Cardiac muscle cell (in vitro differentiated cells and primary cell): ENCODE measurements at regions not wholly inside any gene's neighbourhood (a gene's known extent, or its start where the extent isn't known, plus 50 kb on each side); places are given as distances from the start of the nearest gene placed in this dataset.

Experiments
- DNase-seq, 2 donors: peaks; one replicate each; pipeline versions ENCODE4 v3.0.0 to v3.0.0-alpha.2; 2010 to 2017; ENCODE audit warnings: low read depth in 1 of 2, low spot score in 1 of 2
- H3K27ac ChIP-seq: fragments of 200-600 bp; sonication (generic); 2 replicates; pipeline ENCODE4 v1.5.1; 2016
- H3K27me3 ChIP-seq: fragments of 200-600 bp; sonication (generic); 2 replicates; pipeline ENCODE4 v1.6.0; 2016; ENCODE audit warnings: control low read depth
- H3K36me3 ChIP-seq: fragments of 200-600 bp; sonication (generic); 2 replicates; pipeline ENCODE4 v1.5.1; 2016; ENCODE audit warnings: control low read depth
- H3K4me1 ChIP-seq: fragments of 200-600 bp; sonication (generic); 2 replicates; pipeline ENCODE4 v1.8.1; 2017; ENCODE audit warnings: low read depth, mild to moderate bottlenecking, mixed run types
- H3K4me3 ChIP-seq: fragments of 200-600 bp; sonication (generic); 2 replicates; pipeline ENCODE4 v1.5.1; 2016; ENCODE audit warnings: mild to moderate bottlenecking
- H3K9me3 ChIP-seq: fragments of 200-600 bp; sonication (generic); 2 replicates; pipeline ENCODE4 v1.5.1; 2017; ENCODE audit warnings: low read depth, mild to moderate bottlenecking, control low read depth
- TF ChIP-seq, protein P1 (sequence below): IDR thresholded peaks from 2 replicates; pipeline ENCODE4 v1.5.1; 2012; ENCODE audit warnings: low read depth, mild to moderate bottlenecking, low read length

DNA sequence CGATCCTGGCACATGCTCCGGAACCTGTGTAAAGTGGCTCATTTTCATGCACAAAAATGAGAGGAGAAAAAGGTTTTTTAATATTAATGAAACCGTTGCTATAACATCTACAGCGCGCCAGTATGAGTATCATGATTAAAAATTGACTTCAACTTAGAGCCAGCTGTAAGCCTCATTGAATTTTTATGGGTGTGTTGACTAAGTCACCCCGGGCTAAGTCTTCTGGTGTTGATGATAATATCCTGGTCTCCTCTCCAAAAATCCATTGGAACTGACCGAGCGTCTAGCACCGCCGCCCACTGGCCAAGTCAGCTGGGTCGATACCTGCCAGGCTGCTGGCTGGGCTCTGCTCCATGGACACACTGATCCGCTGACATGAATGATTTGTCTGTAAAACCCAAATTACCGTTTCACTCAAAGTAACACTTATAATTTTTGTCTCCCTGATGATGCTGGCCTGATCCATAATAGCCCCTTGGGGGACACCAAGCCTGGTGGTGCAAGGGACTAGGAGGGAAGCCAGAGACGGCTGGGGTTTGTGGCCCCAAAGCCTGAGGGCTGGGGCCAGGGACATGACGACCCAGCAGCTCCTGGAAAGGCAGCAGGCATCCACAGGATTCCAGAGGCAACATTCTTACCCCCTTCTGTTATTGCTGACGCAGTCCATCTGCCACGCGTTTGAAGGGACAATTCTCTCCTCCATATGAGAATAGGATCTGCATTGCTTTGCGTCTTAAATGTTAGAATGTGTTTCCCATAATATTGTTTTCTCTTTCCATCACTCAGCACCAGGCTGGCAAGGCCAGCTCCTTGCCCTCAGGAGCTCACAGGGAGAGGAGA lies 131.0 kb upstream of the PPP2R2D start:
- Histone ChIP-seq H3K4me1 (no peaks in the 10 kb centered on the region), H3K36me3 (no peaks in the 10 kb centered on the region), H3K4me3 (no peak overlapping the region), H3K9me3 (no peaks in the 10 kb centered on the region), H3K27me3 (no peaks in the 10 kb centered on the region), H3K27ac (no peak overlapping the region)
- DNase-seq = no peak
- TF ChIP-seq, protein P1, sequence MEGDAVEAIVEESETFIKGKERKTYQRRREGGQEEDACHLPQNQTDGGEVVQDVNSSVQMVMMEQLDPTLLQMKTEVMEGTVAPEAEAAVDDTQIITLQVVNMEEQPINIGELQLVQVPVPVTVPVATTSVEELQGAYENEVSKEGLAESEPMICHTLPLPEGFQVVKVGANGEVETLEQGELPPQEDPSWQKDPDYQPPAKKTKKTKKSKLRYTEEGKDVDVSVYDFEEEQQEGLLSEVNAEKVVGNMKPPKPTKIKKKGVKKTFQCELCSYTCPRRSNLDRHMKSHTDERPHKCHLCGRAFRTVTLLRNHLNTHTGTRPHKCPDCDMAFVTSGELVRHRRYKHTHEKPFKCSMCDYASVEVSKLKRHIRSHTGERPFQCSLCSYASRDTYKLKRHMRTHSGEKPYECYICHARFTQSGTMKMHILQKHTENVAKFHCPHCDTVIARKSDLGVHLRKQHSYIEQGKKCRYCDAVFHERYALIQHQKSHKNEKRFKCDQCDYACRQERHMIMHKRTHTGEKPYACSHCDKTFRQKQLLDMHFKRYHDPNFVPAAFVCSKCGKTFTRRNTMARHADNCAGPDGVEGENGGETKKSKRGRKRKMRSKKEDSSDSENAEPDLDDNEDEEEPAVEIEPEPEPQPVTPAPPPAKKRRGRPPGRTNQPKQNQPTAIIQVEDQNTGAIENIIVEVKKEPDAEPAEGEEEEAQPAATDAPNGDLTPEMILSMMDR = no peak

DNA sequence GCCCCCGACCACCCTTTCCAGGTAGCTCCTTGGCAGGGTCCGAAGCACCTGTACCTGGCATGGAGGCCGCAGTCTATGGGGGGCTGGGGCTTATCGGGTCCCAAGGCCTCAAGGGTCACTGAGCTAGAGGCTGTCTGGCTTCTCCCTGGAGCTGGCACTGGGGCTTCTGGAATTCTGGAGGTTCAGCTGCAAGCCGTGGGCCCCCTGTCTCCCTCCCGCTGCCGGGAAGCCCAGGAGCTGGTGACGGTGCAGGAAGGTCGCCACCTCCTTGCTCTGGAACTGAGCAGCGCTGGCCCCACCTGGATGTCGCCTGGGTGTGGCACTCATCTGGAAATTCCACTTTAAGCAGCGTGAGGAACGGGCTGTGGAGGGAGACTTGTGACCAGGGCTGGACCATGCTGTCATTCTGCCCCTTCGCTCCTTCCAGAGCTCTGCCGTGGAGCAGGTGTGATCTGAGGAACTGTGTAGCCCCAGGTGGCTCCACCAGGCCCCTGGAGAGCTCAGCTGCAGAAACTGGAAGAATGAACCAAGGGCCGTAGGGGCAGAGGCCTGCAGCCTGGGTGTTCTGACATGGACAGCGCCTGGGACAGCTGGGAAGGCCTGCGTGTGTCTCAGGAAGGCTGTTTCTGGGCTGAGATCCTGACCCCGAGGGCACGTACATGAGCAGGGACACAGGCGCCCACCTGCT lies 129.7 kb upstream of the PPP2R2D start:
- no peak overlapping the region for H3K4me3 ChIP-seq
- no peaks in the 10 kb centered on the region for H3K36me3 ChIP-seq
- H3K4me1 ChIP-seq = no peaks in the 10 kb centered on the region
- no peak overlapping the region for H3K27ac ChIP-seq
- DNase-seq = no peak
- TF ChIP-seq, protein P1 = no peak
- H3K9me3 ChIP-seq = no peaks in the 10 kb centered on the region
- H3K27me3 ChIP-seq = no peaks in the 10 kb centered on the region

DNA sequence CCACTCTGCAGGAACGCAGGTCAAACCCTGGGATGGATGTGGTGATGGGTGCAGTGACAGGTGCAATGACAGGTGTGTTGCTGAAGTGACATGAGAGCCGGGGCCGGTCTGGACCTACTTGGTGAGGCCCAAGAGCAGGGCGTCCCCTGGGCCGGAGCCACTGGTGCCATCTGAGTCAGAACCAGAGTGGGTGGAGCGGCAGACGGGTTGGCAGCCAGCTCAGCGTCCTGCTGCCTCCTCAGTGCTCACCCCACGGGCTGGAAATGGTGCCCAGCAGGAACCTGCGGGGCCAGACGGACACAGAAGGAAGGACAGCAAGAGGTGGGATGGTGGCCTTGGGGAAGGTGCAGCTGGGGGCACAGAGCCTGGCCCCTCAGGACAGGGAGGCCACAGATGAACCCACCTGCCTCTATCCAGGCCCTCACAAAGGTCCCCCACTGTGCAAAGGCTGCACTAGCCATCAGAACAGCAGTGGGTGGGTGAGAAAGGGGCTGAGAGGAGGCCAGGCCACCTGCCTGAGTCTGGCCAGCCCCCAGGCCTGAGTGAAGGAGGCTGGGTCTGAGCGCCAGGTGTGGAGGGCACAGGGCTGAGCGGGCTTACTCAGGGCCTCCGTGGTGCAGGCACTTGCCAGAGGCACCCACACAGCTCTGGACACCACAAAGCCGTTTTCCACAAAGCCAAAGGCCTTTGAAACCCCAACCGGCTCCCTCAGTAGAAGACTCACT lies 129.0 kb upstream of the PPP2R2D start:
- Histone ChIP-seq H3K36me3 (no peaks in the 10 kb centered on the region), H3K27ac (no peak overlapping the region), H3K4me3 (no peak overlapping the region), H3K4me1 (no peaks in the 10 kb centered on the region), H3K9me3 (no peaks in the 10 kb centered on the region), H3K27me3 (no peaks in the 10 kb centered on the region)
- TF ChIP-seq, protein P1 = no peak
- no peak for DNase-seq

DNA sequence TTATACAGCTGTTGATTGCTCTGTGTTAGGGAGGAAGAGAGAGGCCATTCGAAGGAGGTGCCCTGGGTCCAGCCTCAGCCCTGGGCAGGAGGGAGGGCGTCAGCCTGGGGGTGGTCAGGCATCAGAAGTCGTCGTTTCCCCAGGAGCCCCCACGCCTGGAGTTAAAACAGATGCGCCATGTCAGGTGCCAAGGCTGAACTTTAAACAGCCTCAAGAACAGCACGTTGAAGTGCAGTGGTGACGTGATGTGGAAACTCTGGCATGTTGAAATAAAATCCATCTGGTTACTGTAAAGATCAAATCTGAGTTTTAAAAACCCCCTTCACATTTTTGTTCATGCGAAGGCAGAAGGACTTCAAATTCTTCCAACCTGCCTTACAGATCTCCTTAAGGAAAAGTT lies 128.4 kb upstream of the PPP2R2D start:
- H3K27ac ChIP-seq = no peak overlapping the region
- no peaks in the 10 kb centered on the region for H3K36me3 ChIP-seq
- H3K27me3 ChIP-seq = no peaks in the 10 kb centered on the region
- H3K4me3 ChIP-seq = no peak overlapping the region
- H3K4me1 ChIP-seq = no peaks in the 10 kb centered on the region
- peak in 1 of 2 donors; percentile 28 for DNase-seq
- H3K9me3 ChIP-seq = no peaks in the 10 kb centered on the region
- TF ChIP-seq, protein P1 = no peak

DNA sequence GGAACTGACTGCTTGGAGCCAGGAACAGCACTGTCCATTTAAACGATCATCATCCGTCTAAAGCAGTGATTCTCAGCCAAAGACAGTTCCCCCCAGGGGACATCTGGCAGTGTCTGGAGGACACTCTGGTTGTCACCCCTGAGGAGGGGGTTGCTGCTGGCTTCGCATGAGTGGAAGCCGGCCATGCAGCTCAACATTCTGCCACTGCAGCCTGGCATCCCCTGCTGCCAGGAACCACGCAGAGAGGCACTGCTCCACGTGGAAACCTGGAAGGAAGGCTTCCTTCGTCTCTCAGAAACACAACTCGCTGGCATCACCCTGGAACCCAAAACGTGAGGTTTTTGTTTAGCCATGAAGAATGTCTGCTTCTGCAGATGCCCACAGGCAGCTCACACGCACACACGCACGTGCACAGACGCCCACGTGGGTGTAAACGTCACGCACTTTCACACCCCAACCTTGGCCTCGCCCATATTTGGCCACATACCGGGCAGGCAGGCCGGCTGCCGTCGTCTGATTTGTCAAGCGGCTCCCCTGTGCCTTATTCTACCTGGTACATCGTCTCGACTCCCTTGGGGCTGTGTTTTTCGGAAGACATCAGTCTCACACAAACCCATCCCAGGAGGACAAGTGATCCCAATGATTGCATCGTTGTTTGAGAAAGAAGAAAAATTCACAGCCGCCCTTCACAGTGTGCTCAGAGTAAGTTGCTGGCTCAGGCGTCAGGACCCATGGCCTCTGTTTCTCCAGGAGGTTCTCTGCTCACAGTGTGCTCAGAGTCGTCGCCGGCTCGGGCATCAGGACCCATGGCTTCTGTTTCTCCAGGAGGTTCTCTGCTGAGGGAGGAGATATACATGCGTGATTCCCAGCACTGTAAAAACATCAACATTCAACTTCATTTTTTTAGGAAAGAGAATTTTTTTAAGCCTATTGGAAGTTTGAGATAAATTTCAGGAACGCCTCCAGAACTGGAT lies 127.2 kb upstream of the PPP2R2D start:
- Histone ChIP-seq H3K4me3 (no peak overlapping the region), H3K36me3 (no peaks in the 10 kb centered on the region), H3K9me3 (no peaks in the 10 kb centered on the region), H3K4me1 (no peaks in the 10 kb centered on the region), H3K27ac (no peak overlapping the region), H3K27me3 (no peaks in the 10 kb centered on the region)
- DNase-seq = no peak
- TF ChIP-seq, protein P1 = no peak
